ENCODE measurements at regions not wholly inside any gene's neighbourhood (a gene's known extent, or its start where the extent isn't known, plus 50 kb on each side); places are given as distances from the start of the nearest gene placed in this dataset.
A peak's percentile ranks its signal among the peaks of the same experiment; 100 is the strongest.
"Not testable (repeated sequence)": the region's sequence is repeated elsewhere in the genome, so short reads cannot be mapped to it uniquely, and the experiment has no call there.

DNA sequence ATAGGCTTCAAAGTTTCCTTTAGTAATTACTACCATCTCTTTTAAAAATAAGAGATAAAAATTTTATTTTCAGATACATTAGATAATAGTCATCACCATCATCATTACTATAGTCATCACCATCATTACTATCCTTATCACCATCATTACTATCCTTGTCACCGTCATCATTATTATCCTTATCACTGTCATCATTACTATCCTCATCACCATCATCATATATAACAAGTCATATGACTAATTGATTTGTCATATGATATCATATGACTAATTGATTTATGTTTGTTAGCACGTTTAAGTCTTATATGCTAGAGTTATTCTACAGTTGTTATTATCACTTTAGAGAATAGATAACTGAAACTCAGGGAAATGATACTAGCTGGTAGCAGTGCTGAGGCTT is 382.1 kb upstream of the CDH18 start:
- no peak for DNase-seq

DNA sequence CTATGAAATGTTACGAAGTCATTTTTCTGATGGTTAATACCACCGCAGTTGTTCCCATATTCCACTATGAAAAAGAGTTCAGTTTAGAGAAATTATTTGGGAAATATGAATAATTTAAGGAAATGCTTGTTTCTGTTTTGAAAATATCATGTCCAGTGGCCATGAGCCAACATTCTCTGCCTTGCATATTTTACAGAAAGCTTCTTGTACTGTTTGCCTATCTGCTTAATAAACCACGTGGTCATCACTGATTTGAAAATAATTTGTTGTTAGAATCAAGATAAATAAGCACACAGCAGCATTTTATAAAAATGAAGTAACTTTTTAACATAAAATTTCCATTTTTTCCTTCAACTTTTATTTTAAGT is 381.5 kb upstream of the CDH18 start:
- DNase-seq: no peak

DNA sequence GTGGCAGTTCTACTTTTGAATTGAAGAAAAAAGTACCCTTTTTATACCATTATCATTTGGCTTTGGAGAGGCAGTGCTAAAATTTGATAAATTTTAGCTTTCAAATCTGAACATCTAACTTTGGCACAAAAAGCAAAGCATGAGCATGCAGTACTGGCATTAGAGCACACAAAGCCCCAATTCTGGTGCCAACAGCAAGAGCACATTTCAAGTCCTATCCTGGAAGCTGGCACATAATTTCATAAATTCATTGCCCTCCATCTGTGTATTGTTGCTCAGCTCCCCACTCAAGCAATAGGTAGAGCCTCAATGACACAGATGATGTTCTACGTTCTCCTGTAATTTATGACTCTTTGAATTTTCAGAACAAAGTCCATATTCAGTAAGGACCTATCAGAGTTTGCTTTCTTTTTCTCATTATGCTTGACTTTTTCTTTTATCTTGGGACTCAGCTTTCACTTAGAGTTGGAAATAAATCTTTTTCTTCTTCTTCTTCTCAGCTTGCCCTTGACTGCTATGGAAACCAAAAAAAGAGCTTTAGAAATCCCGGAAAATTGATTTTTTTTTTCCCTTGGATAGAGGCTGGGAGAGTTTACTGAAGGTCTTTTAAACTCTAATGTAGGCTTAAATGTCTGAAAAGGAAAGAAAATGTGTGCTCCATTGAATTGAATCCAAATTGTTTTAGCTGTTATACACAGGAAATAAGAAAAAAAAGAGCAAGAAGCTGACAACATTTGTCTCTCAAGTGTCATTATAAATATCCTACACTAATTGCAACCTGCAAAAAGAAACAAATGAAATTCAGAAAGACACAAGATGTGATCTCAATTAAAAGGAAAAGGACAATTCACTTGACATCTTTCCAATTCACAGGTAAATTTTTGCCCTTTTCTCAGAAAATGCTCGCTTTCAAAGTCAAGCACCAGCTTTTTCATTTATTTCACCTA is 380.8 kb upstream of the CDH18 start:
- DNase-seq: no peak

DNA sequence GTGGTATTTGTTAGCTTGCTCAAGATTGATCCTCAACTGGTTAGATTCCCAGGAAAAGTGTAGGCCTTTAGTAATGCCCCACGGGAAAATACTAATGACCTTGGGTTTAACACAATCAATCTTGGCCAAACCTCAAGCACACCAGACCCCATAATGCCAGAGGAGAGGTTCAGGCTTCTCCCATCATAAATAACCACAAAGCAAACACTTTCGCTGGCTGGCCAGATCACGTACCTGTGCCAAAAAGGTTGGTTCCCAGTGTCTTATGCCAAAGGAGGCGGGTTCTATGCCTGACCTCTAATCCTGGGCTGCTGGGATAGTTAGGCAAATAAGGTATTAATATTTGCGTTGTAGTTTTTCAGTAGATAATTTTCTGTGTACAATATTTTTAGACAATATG is 379.2 kb upstream of the CDH18 start:
- DNase-seq: no peak

DNA sequence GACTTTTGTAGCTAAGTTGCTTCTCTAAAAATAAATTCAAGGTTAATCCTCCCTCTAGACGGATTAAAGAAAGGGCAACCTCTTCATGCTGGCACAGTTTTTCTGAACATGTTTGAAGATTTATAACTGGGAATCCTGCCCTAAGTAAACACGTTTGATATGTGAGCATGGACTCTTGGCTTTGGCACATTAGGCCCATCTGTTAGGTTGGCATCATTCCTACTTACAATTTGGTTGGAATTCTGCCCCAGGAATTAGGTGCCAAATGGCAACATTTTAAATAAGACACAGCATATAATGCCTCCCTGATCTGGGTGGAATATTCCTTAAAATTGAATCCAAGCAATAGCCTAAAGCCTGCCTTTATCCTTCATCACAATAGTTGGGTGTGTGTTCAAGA is 372.3 kb upstream of the CDH18 start:
- DNase-seq: no peak

DNA sequence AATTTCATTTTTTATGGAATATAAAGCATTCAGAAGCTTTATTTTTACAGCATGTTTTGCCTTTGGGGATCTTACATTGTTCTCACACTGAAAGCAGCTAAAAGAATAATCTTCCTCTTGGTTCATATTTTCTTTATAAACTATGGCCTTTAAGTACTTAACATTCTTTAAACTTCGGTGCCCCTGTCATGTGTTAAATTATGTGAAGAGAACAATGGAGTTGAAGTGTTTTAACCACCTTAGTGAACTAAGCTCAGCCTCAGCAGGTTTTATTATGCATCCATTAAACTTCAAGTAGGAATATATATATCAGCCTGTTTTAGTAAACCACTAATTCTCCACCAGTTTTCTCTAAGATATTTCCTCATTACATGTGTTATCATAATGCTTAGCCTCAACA is 371.4 kb upstream of the CDH18 start:
- DNase-seq: no peak

DNA sequence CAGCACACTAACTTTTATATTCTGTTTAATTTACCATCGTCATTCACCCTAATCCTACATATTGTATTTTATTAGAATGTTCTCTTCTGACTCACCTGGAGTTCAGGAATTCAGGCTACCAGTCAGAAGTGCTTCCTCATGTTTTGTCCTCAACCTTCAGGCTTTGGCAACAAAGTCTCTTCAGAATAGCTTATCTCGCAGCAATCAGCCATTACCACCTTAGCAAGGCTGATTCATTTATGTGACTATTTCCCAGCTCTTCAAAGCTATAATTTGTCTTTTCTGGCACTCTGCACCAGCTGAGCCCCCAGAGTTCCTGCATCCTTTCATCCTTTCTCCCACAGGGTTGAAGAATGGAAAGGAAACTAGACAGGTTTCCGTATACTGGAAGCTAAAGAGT is 365.5 kb upstream of the CDH18 start:
- no peak for DNase-seq

DNA sequence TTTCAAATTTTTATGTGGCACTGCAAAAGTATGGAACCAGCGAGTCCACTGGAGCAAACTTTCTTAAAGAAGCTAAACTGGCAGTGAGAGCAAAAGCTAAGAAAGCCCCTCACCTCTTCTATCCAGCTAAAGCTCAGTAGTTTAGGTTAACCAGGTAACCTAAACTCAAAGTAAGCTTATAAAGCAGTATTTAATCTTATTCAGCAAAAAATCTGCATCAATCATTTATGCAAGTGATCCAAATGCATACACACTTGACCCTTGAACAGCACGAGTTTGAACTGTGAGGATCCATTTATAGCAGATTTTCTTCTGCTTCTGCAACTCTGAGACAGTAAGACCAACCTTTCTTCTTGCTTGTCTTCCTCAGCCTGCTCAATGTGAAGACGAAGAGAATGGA is 363.8 kb upstream of the CDH18 start:
- DNase-seq: no peak

DNA sequence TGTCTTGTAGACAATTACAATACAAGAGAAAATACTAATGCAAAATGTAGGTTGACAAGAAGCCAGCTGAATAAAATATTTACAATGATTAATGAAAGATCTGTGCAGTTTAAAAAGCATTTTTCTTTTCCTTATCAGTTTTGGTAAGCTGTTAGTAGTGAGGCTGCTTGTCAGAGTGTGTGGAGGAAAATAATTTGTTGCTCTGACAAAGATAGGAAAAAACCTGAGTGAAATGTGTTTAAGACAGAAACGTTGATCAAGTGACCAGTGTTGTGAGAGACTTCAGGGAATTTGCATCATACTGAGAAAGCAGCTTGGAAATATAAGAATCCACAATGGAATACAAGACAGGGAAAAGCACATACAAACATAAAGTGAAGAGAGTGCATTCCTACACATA is 360.3 kb upstream of the CDH18 start:
- DNase-seq: no peak

DNA sequence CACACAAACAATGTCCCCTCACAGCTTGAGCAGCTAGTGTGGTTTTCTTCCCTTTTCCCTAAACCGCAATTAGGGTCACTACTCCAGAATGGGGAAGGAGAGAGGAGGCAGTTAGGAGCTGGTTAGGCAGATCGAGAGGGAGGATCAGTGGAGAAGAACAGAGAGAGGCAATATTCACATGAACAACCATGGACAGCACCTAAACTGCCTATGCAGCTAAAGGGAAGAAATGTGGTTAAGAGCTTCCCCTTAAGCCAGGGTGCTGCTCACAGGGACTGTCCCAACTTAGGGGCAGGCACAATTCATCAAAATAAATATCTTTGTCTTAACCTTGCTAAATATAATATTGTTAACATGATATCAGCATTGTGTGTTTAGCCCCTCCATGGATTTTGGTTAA is 359.3 kb upstream of the CDH18 start:
- no peak for DNase-seq

DNA sequence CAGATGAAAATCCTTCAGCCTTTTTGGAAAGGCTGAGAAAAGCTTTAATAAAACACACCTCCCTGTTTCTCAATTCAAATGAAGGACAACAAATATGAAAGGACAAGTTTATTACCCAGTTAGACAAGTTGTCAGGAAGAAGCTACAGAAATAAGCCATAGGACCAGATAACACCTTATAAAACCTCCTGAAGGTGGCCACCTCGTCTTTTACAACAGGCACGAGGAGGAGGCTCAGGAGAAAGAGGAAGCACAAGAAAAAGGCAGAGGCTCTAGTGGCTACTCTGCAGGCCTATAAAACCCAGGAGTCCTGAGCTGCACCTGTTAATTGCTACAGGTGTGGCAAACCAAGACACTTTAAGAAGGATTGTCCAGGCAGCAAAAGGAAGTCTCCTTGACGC is 352.1 kb upstream of the CDH18 start:
- peak; percentile 5 for DNase-seq

DNA sequence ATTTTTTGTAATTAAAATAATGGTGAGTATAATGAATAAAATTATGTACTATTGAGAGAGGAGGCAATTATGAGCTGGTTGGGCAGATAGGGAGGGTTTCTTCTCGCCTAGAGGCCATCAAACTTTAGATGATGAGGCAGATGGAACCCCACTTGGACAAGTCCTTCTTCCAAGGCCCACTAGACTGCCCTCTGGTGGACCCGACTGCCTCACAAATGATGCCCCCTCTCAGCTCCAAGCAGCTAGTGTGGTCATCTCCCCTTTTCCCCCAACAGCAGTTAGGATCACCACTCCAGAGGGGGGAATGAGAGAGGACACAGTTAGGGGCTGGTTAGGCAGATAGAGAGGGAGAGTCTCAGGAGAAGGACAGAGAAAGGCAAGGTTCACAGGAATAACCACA is 348.0 kb upstream of the CDH18 start:
- no peak for DNase-seq

DNA sequence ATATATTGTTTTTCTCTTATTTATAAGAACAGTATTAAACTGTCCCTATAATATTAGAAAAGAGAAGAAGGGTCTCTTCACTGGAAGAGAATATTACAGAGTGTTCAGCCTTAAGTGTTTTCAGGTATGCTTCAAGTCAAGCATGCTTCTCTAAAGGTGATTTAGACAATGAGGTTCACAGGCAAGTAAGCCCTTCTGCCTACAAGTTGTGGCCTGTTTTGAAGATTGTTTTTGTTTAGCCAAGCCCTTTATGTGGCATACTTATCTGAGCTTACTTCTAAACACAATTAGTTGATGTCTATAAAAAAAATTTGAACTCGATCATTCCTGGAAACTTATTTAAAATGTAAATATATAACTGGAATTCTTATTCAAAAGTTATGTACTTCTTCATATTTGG is 343.8 kb upstream of the CDH18 start:
- DNase-seq: no peak

DNA sequence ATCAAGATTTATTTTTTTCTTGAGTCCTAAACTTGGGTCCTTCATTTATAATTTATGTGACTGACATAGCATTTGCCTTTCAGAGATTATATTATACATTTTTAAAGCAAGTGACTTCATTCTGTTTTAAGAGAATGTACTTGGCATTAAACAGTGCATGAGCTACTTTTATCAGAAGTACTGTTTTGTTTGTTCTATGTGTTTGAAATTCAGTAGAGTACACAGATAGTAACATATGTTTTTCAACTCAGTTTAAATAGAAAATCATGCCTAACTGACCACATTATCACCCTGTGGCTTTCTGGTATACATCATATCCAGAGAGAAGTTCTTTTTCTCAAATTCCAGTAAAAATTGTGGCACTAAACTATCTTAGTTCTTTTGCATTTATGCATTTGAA is 335.3 kb upstream of the CDH18 start:
- DNase-seq: no peak

DNA sequence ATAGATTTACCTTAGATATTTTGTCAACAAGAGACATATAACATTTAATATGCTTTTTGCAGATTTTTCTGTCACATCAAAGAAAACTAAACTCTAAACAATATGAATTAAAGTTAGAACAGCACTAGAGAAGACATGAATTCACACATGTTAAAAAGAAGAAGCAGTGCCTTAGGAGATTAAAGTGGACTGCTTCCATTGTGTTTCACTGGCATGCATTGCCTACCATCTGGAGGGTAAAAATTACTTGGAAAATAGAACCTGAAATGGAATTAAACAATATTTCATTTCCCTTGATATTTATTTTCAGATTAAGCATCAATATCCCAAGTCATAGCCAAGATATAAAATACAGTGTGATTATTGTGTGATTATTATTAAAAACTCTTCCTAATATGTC is 319.4 kb upstream of the CDH18 start:
- DNase-seq: no peak

DNA sequence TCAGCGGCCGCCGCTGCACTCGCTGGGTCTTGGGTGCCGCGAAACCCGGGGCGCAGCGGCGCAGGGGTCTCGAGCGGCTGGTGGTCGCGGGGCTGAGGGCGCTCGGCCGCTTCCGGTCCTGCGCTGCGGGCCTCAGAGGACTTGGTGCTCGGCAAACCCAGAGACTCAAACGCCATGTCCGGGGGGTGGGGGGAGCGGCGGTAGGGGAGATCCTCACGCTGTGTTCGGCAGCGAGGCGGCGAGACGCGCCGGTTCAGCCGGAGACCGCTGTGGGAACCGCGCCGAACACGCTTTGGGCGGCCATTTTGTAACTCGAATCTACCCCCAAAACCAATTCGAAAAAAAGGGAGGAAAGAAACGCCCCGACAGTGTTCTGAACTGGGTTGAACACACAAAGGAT is 317.5 kb upstream of the CDH18 start:
- no peak for DNase-seq

DNA sequence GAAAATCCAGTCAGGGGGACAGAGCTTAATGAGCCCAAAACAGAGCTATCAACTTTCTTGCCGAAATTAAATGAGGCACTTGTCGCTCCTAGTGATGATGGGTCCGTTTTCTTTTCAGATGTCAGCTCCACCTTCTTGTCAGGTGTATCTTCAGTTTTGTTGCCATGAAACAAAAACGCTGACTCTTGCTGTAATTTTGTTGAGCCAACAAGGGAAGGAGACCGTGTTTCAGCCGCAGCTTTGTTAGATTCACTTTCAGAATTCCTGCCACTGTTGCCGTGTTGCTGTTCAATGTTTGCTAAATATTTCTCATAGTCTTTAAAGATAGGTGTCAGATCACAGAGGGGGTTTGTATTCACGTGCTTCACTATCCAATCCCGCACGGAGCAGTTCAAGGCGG is 316.6 kb upstream of the CDH18 start:
- not testable (repeated sequence) for DNase-seq

DNA sequence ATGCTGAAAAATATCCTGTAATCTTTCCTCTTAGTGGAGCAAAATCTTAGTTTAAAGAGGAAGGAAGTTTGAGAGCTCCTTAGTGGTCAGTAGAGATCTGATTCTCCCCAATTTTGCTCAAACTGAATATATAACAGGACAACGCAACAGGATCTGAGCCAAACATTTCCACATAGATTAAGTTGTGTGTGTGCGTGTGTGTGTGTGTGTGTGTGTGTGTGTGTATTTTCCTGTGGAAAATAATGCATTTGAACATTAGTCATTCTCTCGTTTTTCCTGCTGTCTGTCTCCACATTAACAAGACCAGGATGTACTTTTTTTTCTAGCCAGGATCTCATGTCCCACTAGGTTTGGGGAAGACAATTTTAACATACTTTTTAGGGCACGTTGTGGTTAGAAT is 312.1 kb upstream of the CDH18 start:
- DNase-seq: no peak

DNA sequence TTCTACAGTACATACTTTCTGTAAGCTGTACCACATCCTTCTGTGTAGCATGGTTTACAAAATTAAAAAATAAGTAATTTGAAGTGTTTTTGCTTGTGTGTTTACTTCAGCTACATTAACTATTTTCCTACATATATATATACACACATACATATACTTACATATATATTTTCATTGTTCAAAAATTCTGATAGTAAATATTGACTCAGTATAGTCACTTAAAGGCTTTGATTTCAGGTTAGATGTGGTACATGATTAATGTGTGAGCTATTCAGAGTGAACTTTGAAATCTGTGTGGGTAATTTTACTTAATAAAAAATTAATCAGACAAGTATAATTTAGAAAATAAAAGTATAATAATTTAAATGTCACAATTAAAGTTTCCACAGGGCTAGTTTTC is 306.7 kb upstream of the CDH18 start:
- no peak for DNase-seq

DNA sequence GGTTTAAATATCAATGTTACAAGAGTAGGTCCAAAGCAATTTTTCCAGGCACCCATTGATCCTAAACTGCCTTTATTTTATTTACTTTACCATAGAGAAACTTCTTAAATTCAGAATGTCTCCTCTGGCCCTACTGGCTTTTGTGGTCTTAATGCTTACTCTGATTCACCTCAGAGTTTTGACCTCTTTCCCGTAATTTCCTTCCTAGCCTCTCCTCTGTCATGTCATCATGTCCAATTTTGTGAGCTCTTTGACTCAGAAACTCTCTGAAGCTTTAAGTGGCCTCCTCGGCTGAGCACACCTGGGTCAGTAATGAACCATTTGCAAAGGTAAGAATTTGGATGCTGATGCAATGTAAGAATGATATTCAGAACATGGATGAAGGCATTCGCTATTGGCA is 303.8 kb upstream of the CDH18 start:
- DNase-seq: no peak

DNA sequence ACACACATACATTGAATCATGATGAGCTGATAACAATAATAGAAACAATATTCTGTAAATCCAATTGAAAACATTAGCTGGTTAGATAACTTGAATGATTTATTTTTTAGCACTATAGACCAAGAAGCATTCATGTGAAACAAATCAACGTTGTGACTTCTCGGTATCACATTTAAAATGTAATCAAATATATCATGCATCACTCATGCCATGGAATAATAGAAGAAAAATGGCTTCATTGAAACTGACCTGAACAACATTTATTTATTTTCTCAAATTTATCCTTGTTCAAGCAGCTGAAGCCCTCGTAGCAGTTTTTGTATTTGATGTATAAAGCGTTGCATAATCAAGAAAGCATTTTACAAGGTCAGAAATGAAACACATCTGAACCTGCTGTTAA is 299.6 kb upstream of the CDH18 start:
- no peak for DNase-seq

DNA sequence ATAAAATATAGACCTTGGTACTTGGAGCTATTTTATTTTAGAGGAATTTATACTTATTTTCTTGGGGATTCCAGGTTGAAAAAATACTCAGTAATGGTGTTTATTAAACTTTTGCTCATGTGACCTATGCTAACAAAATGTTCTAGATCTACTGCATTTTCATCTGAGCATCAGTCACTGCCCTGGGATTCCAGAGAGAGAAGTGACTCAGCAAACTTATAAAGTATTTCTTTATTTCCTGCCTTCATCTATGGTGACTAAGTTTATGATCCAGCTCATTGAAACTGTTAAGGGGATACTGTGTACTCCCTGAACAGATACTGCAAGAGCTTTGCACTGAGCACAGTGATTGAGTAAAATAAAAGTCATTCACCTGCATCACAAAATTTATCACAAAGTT is 298.5 kb upstream of the CDH18 start:
- DNase-seq: no peak

DNA sequence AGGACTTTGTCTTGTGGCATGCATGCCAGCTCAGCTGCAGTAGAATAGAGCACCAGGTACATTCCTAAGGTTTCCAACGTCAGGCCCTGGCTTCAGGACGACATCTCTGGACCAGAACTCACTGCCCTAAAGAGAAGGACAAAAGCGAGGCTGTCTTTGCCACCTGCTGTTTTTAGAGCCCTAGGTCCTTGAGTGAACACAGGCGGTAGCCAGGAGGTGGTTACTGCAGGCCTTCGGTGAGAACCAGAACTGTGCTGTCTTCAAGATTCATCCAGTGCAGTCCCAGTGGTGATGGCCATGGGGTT is 288.9 kb upstream of the CDH18 start:
- no peak for DNase-seq

DNA sequence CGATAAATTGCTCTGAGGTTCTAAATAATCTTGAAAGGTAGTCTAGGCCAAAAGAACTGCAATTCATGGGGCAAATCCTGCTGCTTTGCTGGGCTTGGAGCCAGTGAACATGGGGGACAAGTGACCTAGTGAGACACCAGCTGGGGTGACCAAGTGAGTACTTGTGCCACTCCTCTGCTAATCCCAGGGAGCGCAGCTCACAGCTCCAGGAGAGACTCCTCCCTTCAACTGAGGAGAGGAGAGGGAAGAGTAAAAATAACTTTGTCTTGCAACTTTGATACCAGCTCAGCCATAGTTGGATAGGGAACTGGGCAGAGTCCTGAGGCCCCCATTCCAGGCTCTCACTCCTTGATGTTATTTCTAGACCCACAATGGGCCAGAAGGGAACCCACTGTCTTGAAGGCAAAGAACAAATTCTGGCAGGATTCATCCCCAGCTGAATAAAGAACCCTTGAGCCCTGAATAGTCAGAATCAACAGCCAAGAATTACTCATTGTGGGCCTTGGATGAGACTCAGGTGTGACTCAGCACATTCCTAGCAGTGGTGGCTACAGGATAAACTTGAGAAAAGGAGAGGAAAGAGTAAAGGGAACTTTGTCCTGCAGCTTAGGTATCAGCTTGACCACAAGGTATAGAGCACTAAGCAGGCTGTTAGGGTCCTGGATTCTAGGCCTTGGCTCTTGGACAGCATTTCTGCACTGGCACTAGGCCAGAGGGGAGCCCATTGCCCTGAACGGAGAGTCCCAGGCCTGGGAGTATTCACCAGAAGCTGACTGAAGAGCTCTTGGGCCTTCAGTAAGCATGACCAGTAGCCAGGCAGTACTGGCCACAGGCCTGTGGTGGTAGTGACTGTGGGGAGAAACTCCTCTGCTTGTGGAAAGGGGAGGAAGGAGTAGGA is 288.3 kb upstream of the CDH18 start:
- no peak for DNase-seq

DNA sequence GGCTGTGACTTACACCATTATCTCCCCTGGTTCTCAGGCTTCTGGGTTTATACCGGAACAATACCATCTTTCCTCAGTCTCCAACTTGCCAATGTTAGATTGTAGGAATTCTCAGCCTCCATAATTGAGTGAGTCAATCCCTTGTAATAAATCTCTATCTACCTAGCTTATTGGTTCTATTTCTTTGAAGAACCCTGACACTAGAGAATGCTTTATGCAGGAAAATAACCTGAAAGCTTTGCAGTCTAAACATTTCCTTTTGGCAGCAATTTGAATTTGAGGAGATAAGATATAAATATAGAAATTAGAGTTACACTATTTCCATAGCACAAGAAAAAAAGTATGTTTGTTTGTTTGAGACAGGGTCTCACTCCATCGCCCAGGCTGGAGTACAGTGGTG is 278.1 kb upstream of the CDH18 start:
- no peak for DNase-seq

Data from GF-D8 (cell line).